Panc1 (cell line): ENCODE measurements at regions not wholly inside any gene's neighbourhood (a gene's known extent, or its start where the extent isn't known, plus 50 kb on each side); places are given as distances from the start of the nearest gene placed in this dataset.
"Not testable (repeated sequence)": the region's sequence is repeated elsewhere in the genome, so short reads cannot be mapped to it uniquely, and the experiment has no call there.

ENCODE experiments used
- POLR2AphosphoS5 ChIP-seq: IDR thresholded peaks from 2 replicates; pipeline ENCODE4 v1.6.1; 2012; ENCODE audit warnings: mild to moderate bottlenecking, low read depth, low read length, moderate library complexity
- TCF7L2 ChIP-seq: IDR thresholded peaks from 2 replicates; pipeline ENCODE4 v1.6.1; 2011; ENCODE audit warnings: mild to moderate bottlenecking, low read depth, low read length, inconsistent platforms
- TF ChIP-seq, protein P1 (sequence below): fragments of 450-650 bp; IDR thresholded peaks from 2 replicates; pipeline ENCODE4 v1.5.1; 2017; ENCODE audit warnings: mild to moderate bottlenecking

DNA sequence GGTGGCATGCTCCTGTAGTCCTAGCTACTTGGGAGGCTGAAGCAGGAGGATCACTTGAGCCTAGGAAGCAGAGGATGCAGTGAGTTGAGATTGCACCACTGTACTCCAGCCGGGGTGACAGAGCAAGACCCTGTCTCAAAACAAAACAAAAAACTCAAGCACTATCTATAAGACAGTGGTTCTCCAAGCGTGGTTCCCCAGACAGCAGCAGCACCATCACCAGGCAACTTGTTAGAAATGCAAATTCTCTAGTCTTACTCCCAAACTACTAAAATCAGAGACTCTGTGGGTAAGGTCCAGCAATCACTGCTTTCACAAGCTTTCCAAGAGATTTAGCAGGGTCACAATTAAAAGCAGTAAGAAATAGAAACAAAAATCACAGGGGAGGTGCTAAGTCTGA lies 177.0 kb upstream of the KCTD7 start:
- TF ChIP-seq, protein P1, sequence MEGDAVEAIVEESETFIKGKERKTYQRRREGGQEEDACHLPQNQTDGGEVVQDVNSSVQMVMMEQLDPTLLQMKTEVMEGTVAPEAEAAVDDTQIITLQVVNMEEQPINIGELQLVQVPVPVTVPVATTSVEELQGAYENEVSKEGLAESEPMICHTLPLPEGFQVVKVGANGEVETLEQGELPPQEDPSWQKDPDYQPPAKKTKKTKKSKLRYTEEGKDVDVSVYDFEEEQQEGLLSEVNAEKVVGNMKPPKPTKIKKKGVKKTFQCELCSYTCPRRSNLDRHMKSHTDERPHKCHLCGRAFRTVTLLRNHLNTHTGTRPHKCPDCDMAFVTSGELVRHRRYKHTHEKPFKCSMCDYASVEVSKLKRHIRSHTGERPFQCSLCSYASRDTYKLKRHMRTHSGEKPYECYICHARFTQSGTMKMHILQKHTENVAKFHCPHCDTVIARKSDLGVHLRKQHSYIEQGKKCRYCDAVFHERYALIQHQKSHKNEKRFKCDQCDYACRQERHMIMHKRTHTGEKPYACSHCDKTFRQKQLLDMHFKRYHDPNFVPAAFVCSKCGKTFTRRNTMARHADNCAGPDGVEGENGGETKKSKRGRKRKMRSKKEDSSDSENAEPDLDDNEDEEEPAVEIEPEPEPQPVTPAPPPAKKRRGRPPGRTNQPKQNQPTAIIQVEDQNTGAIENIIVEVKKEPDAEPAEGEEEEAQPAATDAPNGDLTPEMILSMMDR = peak; percentile 13; the same call in 1 of the 2 replicates
- not testable (repeated sequence) for TF ChIP-seq POLR2AphosphoS5, TCF7L2
